22Rv1 (cell line): ENCODE measurements at regions not wholly inside any gene's neighbourhood (a gene's known extent, or its start where the extent isn't known, plus 50 kb on each side); places are given as distances from the start of the nearest gene placed in this dataset.
A peak's percentile ranks its signal among the peaks of the same experiment; 100 is the strongest.
"Not testable (repeated sequence)": the region's sequence is repeated elsewhere in the genome, so short reads cannot be mapped to it uniquely, and the experiment has no call there.

Experiments
- H3K27ac ChIP-seq: fragments of 450-650 bp; 2 replicates; pipeline ENCODE4 v1.5.1; 2017
- CTCF ChIP-seq: fragments of 450-650 bp; IDR thresholded peaks from 2 replicates; pipeline ENCODE4 v1.5.1; 2017; ENCODE audit warnings: mild to moderate bottlenecking
- ZFX ChIP-seq: fragments of 450-650 bp; IDR thresholded peaks from 2 replicates; pipeline ENCODE4 v1.6.1; 2017; ENCODE audit warnings: antibody characterized with exemption, borderline replicate concordance

DNA sequence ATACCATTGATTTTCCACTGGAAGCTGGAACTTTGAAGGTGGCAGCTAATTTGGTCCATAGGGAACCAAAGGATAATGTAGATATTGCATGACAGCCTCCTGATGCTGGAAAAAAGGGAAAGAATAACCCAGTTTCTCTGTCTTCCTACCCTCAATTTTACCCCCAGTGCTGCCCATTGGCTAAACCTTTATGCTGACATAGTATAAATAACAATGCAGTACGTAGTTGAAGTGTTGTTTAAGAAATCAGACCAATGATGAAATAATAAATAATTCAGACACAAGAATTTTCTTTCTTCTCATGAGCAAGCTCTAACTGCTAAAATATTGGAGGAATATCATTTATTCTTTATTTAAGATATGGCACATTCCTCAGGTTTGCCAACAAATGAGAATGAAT, 843.4 kb downstream of the EPHA3 start:
- H3K27ac ChIP-seq = no peak overlapping the region
- TF ChIP-seq ZFX (no peak), CTCF (no peak)

DNA sequence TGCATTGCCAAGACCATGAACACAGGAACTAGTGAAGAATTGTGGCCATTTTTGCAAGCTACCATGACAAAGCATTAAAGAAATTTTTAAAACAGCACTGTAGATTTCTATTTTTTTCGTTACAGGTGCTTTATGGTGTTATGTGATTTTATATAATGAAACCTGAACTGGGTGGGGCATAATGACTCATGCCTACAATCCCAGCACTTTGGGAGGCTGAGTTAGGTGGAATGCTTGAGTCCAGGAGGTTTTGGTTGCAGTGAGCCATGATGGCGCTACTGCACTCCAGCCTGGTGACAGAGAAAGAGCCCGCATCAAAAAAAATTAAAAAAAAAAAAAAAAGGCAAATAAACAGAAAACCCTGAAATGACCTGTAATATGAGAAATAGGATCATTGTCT, 846.7 kb downstream of the EPHA3 start:
- no peak overlapping the region for H3K27ac ChIP-seq

DNA sequence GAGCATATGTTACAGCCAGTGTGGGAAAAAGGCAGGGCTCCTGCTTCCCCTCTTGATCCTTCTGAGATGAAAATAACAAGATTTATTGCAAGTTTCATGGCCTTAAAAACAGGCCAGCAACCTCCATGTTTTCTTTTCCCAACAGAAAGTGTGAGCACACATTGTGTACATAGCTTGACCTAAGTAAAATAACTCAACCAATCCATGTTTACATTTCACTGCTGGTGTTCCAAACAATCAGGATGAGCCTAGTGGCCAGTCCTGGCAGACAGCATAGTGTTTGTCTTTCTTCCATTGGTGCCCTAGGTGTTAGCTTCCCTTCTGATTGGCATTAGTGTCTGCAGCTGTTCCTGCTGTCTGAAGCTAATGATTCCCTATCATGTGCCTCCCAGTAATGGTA, 847.7 kb downstream of the EPHA3 start:
- peak overlapping the region; percentile 23; the same call in 1 of the 2 replicates for H3K27ac ChIP-seq

More for the DNA sequence above, 846.7 kb downstream of the EPHA3 start:
- TF ChIP-seq ZFX (no peak), CTCF (no peak)

GRCh38 chr3:89957451-89957850, 850.0 kb downstream of the EPHA3 start:
- TF ChIP-seq ZFX (no peak), CTCF (no peak)
- H3K27ac ChIP-seq = no peak overlapping the region

More for the DNA sequence above, 847.7 kb downstream of the EPHA3 start:
- no peak for TF ChIP-seq CTCF
- no peak for TF ChIP-seq ZFX

DNA sequence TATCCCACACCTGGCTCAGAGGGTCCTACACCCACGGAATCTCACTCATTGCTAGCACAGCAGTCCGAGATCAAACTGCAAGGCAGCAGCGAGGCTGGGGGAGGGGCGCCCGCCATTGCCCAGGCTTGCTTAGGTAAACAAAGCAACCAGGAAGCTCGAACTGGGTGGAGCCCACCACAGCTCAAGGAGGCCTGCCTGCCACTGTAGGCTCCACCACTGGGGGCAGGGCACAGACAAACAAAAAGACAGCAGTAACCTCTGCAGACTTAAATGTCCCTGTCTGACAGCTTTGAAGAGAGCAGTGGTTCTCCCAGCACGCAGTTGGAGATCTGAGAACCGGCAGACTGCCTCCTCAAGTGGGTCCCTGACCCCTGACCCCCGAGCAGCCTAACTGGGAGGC, 850.7 kb downstream of the EPHA3 start:
- H3K27ac ChIP-seq = not testable (repeated sequence)

DNA sequence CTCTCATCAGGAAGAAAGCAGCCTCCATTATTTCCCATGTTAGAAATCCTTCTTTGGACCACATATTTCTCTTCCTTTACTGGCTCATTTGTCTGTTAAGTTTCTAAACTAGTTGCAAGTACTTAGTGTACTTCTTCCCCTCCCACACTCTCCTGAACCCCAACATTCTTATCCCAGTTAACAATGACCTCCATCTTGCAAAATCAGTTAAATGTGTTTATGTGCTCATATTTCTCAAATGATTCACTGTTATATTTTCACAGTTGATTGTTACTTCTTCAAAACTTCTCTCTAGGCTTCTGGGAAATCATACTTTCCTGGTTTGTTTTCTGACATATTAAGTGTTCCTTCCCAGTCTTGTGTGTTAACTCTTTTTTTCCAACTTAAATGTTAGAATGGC, 856.9 kb downstream of the EPHA3 start:
- TF ChIP-seq CTCF = no peak
- TF ChIP-seq ZFX = no peak
- no peak overlapping the region for H3K27ac ChIP-seq

DNA sequence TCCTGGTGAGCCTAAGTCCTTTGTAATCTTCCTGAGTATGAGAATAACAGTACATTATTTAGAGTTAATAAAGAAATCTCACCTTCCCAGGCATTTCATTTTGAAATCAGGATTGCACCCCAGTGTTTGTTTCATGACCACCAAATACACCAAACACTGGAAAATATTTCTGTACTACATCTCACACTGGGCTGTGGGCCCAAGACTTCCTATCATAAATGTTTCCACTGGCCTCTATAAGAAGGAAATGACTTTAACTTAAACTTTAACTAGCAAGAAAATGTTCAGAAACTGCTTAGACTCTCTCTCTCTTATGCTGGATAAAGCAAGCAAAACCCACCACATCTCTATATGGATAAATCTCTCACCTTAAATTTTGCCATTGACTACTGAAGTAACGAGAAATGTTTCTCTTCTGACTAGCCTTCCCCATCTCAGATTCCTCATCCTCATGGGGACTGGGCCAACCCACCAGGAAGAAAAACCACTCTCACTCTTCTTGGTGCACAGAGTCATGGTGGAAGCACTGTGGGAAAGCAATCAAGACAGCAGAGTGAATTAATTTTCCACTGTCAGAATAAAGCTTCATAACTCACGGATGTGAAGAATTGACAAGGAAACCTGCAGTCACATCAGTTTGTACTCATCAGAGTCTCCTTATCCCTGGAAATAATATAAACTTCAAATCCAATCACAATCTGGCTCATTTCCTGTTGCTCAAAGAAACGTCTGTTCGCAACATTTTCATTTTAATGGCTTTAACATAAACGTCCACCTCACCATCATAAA, 859.6 kb downstream of the EPHA3 start:
- TF ChIP-seq CTCF (no peak), ZFX (no peak)
- no peak overlapping the region for H3K27ac ChIP-seq

DNA sequence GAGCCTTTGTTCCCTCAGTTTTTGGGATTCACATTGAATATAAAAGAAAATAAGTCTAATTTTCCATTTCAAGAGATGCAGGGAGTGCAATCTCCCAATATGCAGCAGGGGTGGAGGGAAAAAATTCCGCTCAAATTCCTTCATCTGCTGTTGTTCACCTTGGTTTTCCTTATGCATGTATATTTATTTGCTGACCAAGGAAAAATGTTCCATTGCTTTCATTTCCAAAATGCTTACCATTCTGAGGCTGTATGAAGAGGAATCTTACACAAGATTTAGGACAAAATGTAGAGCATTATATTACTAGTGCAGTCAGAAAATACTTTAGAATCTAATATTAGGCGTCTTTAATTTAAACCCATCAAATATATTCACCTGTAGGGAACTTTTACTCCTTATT, 863.9 kb downstream of the EPHA3 start:
- TF ChIP-seq CTCF (no peak), ZFX (no peak)

More for the DNA sequence above, 863.9 kb downstream of the EPHA3 start:
- no peak overlapping the region for H3K27ac ChIP-seq
